ENCODE measurements at regions not wholly inside any gene's neighbourhood (a gene's known extent, or its start where the extent isn't known, plus 50 kb on each side); places are given as distances from the start of the nearest gene placed in this dataset.

DNA sequence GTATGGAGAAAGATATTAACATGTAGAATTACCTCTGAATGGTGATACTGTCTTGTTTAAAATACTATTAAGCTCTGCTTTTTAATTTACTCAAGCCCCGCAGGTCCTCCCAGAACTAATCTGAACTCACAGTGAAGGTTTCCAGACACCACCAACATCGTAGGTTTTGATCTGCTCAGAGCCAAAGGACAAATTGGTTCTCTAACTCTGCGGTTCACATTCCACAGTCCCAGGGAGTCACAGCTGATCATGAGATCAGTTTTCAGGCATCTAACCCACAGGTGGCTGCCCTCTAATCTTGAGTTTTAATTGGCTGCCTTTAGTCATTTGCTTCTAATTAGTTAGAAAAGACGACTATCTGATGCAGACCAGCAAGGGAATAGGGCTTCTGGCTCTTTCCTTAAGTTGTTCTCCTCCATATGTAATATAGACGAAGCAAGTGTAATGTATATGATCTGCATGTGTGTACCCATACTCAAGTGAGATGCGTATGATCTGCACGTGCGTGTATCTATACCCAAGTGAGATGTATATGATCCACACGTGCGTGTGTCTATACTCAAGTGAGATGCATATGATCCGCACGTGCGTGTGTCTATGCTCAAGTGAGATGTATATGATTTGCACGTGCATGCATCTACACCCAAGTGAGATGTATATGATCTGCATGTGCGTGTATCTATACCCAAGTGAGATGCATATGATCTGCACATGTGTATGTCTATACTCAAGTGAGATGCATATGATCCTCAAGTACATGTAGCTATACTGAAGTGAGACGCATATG is 331.5 kb upstream of the NPVF start:
- no peak for DNase-seq

DNA sequence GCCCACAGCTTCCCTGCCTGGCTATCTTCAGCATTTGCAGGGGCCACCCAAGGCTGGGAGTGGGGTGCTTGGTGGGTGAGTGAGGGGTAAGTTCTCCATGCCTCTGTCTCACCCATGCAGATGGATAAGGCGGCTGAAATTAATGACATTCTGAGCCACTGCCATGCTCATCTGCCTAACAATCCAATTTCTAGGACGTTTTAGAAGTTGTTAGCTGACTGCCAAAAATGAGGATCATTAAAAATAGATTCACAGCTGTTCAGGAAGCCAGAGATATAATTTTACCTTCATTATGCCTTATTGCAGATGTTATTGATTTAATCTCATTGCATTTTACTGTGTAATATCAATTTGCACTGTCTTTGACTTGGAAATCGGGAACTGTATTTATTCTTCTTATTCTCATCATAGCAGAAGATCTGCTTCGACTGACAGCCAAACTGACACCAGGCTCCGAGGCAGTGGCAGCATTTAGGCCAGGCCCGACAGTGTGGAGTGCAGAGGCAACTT is 334.4 kb upstream of the NPVF start:
- no peak for DNase-seq

DNA sequence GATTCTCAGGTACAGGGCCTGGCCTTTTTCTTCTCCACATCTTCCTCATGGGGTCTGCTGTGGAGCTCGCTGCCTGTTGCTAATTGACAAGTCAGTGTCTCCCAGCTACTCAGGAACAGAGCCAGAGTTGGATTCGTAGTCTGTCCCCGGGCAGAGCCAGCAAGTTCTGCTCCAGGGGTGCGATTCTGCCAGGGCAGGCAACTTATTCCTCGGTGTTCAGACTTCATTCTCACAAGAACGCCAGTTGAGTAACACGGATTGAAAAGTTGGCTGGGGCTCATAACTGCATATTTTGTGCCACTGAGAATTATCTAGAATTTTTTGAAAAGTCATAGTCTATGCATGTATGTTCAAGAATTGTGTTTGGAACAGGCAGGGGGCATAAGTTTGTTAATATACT is 336.7 kb upstream of the NPVF start:
- DNase-seq: no peak

DNA sequence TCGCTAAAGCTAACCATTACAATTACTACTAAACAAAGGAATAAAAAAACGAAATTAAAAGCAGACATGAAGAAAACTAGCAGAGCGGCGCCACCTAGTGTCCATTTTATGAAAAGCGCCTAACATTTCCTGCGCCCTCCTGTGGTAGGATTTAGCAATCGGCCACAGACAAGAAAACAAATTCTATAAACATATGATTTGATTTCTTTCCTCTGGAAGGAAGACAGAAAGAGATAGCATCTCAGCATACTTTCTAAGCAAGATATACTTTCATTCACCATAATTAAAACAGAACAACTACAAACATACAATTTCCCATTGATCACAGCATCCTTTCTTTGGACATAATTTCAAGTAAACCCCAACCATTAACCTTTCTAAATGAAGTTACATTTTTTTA is 337.7 kb upstream of the NPVF start:
- peak; percentile 25 for DNase-seq

- no peak for DNase-seq
Observed at GRCh38 chr7:25567430-25567829, 339.1 kb upstream of the NPVF start.

DNA sequence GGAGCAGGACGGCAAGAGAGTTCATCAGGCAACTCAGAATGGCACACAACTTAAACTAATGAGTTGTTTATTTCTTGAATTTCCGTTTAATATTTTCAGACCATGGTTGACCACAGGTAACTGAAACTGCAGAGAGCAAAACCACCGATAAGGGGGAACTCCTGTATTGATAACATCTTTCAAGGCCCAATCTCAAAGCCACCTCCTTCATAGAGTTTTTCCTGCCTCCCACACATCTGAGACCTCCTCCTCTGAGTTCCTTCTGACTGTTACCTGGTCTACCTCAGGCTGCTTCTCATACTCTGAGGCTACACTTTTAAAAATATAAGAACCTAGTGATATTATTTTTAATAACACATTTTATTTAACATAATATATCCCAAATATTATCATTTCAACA is 341.5 kb upstream of the NPVF start:
- DNase-seq: no peak

DNA sequence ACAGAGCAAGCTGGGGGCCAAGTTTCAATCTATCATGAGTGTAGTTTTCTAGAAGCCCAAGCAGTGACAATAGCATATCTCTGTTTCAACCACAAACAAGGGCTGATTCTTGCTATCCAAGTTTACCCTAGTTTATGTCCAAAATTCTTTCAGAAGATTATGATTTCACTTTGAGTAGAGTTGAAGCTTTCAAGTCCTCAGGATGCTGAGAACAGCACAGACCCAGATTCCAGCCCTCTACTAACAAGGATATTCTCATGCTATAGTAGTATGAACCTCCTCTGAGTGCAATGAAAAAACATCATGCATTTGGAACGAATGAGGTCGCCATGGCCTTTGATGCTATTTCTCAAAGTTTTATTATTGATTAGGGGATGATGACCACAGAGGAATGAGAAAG is 344.1 kb upstream of the NPVF start:
- DNase-seq: no peak

GRCh38 chr7:25574828-25575227 is 346.5 kb upstream of the NPVF start:
- no peak for DNase-seq

- DNase-seq: no peak
Observed at GRCh38 chr7:25575634-25576033, 347.3 kb upstream of the NPVF start.

DNA sequence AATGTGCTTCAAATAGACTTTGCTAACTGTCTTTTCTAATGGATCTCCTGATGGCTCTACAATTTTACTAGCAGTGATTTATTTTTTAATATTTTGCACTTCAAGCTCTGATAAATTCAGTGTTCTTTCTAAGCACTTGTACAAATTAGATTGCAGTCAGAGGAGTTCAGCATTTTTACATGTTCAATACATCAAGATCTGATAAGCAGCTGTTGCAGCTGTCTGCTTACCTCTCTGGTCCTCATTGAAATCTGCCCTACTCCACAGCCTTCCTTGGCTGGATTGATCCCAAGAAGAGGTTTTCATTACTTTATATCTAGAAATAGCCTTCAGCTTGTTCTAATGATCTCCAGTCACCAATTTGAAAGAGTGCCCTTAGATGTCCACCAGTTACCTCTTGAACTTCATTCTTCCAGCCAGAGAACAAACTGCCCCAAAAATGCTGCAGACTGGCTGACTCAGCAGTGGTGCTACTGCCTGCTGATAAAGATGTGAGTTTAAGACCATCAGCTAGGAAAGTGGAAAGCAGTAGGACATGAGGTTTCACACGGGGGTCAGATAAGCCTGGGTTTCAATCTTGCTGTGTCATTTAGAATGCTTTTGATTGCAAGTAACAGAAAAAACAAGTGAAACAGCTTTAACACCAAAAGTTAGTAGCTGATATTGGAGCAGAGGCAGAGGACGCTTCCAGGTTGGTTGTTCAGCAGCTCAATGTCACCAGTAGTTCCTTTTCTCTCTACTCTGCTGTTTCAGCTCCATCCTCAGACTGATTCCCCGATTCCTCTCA is 350.9 kb upstream of the NPVF start:
- DNase-seq: no peak

DNA sequence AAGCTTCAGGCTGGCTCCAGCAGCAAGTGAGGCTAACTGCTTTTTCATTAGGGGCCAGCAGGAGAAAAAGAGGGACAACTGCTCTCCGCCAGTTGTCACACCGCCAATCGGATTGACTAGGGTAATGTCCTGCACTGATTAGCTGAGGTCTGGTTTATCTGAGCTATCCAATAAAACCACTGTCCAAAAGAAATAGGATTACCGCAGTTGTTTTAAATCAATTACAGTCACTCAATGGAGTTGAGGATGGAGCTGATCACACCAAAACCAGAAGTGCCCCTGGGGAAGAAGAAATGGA is 351.4 kb upstream of the NPVF start:
- no peak for DNase-seq

- no peak for DNase-seq
Observed at GRCh38 chr7:25580141-25580540, 351.9 kb upstream of the NPVF start.

DNA sequence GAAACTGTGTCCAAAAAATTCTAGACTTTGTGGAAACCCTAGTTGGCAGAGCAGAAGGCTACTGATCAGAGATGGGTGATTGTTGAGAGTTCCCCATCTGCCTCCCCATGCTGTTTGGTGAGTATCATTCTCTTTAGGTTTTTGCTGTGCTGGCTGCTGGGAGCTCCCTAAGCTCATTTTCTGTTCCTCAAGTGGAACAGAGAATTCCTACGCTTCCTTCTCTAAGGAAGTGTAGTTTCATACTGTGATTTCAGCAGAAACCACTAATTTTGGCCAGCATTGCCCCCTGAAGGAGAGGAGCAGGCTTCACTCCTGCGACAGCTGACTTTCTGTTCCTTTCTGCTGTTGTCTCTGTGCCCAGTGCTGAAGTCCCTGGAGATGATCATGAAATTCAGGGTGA is 355.3 kb upstream of the NPVF start:
- no peak for DNase-seq

DNA sequence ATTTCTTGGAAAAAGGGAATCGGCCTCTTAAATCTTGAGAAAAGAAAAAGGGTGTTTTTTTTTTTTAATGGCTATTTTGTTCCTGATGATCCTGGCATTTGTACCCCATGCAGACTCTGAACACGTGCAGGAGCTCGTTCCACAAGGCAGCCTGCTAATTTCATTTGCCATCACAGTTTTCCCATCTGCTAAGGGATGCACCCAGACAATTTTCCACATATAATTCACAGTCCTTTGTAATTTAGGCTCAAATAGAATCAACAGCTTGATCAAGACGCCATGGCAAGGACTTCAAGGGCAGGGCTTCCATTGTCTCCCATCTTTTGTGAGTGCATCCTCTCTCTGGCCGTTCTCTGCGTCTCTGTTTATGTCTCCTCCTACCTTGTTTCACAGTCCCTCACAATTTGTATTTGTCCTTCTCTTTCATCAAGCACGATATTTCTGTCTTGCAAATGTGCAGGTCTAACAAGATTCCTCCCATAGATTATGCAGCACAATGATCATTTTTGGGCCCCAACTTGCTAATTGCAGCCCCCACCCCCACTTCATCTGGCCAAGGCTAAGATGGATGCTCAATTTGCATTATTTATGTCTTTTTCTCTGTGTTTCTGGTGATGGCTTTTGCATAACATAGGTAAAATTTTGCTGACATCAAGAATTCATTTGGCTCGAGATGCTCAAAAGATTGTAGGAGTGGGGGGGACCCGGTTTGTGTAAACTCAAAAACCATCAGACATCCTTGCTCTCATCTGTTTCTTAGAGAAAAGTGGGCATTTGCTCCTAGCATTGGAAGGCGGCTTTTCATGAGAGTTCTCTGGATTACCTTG is 356.0 kb upstream of the NPVF start:
- DNase-seq: no peak

DNA sequence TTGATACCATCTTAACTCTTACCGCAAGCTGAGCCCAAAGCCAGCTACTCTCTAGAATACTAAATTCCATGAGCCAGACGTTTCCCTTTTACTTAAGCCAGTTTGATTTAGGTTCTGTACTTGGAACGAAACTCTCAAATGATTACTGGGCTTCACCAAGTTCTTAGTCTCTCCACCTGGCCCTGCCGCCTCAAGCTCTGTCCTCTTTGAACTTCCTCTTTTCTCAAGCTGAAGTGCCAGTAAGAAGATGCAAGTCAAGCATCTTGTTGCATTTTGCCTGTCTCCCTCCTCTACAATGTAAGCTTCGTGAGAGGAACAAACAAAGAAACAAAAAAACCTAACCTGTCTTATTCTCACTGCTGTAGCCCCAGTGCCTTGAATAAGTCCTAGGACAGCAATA is 358.2 kb upstream of the NPVF start:
- no peak for DNase-seq

DNA sequence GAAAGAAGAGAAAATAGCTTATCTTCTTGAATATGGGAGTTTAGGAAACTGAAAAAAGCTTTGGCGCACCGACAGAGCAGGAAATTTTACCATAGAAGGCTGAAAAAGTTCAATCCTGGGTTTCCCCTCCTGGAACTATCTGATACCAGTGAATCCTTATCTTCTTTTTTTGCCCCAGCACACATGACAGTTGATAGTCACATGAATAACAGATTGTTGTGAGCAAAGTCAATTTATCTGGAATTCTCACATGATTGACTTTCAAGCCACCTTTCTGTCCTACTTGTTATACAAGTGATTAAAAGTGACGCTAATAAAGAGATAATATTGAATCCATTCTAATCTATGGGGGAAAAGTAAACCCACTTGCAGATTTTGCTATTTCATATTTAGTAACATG is 365.8 kb upstream of the NPVF start:
- DNase-seq: no peak

- DNase-seq: no peak
Observed at GRCh38 chr7:25594728-25595127, 366.4 kb upstream of the NPVF start.

DNA sequence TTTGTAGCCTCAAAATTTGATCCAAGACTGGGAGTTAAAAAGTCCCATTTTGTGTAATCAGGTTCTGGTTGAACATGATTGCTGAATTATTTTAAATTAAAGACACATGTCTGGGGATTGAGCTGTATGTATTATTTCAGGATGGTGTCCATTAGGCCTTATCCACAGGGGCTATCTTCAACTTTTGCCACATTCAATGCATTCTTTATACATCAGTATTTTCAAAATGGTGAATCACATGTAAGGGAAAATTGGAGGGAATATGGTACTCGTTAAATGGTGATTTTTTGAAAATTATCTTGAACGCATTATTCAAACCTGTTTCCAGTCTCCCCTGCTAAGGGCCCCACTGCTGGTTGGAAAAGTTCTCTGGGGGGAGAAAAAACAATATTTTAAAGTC is 367.7 kb upstream of the NPVF start:
- no peak for DNase-seq

DNA sequence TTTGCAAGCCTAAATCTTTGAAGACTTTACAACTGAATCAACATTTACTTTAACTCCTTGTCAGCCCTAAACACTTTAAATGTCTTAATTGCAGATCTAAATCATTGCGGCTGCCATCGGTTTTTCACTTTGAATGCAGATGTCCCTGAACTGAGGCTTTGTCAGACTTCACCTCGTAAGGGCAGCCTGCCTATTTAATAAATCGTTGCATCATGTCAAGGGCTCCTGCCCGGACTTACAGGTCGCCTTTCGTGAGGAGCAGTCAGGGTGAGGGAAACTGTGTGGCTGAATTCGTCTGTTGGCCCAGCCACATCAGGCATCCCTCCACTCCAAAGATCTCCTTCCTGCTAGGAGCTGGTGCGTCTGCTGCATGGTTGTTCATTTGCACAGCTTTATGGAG is 368.2 kb upstream of the NPVF start:
- no peak for DNase-seq

DNA sequence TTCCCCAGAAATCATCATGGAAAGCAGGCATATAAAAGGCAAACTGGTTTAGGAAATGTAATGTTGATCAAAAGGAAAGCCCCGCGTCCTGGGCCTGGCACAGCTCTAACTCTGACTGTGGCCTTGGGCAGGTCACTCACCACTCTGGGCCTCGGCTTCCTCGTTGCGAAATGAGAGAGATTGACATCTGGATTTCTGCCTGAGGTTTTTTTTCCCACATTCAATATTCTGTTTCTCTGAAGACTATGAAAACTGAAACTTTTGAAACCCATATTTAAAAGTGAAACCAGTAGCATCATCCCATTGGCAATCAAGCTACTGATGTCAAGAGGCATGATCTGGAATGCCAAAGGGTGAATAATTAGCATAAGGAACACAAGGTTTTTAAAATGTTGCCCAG is 369.7 kb upstream of the NPVF start:
- DNase-seq: no peak

DNA sequence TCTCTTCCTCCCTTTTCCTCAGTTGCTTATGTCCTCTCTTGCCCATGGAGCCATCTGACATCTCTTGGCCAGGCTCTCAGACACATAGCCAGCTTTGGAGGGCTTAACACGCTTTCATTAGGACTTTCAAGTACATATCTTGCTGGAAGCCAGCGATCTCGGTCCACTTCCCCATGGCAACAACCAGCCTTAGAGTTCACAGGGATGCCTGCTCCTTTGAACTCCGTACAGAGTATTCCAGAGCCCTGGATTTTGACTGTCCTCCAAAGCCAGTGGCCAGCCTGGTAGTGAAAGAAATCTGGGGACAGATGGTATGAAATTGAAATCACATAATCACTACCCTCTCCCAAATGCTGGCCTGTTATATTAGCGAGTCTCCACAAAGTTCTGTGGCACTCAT is 370.5 kb upstream of the NPVF start:
- DNase-seq: no peak

GRCh38 chr7:25600262-25600920 is 372.1 kb upstream of the NPVF start:
- no peak for DNase-seq
